GM04504 (cell line): ENCODE measurements at regions not wholly inside any gene's neighbourhood (a gene's known extent, or its start where the extent isn't known, plus 50 kb on each side); places are given as distances from the start of the nearest gene placed in this dataset.
"Not testable (repeated sequence)": the region's sequence is repeated elsewhere in the genome, so short reads cannot be mapped to it uniquely, and the experiment has no call there.

Experiments used
- DNase-seq: peaks from one replicate; pipeline ENCODE4 v3.0.0-alpha.2; 2012; ENCODE audit warnings: low read depth

- DNase-seq = no peak
These were observed 1106.0 kb downstream of the RPIA start for GRCh38 chr2:89797320-89798038.

- not testable (repeated sequence) for DNase-seq
These were observed 1109.7 kb downstream of the RPIA start for GRCh38 chr2:89801207-89801606.

GRCh38 chr2:89806363-89806762 is 1114.9 kb downstream of the RPIA start:
- not testable (repeated sequence) for DNase-seq

GRCh38 chr2:89811295-89811694 is 1119.8 kb downstream of the RPIA start:
- no peak for DNase-seq

- DNase-seq = not testable (repeated sequence)
These were observed 1120.4 kb downstream of the RPIA start for GRCh38 chr2:89811910-89812309.

- not testable (repeated sequence) for DNase-seq
These were observed 1122.9 kb downstream of the RPIA start for GRCh38 chr2:89814359-89814758.

- no peak for DNase-seq
These were observed 1127.4 kb downstream of the RPIA start for GRCh38 chr2:89818873-89819272.

- no peak for DNase-seq
These were observed 1128.3 kb downstream of the RPIA start for GRCh38 chr2:89819809-89820208.

GRCh38 chr2:89820248-89820647 is 1128.8 kb downstream of the RPIA start:
- DNase-seq = no peak

GRCh38 chr2:89821455-89821945 is 1130.0 kb downstream of the RPIA start:
- no peak for DNase-seq

- DNase-seq = not testable (repeated sequence)
These were observed 1130.9 kb downstream of the RPIA start for GRCh38 chr2:89822342-89822741.

- no peak for DNase-seq
These were observed 1132.1 kb downstream of the RPIA start for GRCh38 chr2:89823556-89823955.

- no peak for DNase-seq
These were observed 1133.6 kb downstream of the RPIA start for GRCh38 chr2:89825034-89825433.

GRCh38 chr2:89826741-89827140 is 1135.3 kb downstream of the RPIA start:
- not testable (repeated sequence) for DNase-seq

- DNase-seq = not testable (repeated sequence)
These were observed 1136.4 kb downstream of the RPIA start for GRCh38 chr2:89827829-89828228.

GRCh38 chr2:89828416-89828815 is 1136.9 kb downstream of the RPIA start:
- DNase-seq = not testable (repeated sequence)

- not testable (repeated sequence) for DNase-seq
These were observed 1137.6 kb downstream of the RPIA start for GRCh38 chr2:89828961-89829631.

GRCh38 chr2:89829828-89830227 is 1138.4 kb downstream of the RPIA start:
- DNase-seq = no peak

- not testable (repeated sequence) for DNase-seq
These were observed 1139.1 kb downstream of the RPIA start for GRCh38 chr2:89830341-89831218.

GRCh38 chr2:89831641-89832498 is 1140.4 kb downstream of the RPIA start:
- no peak for DNase-seq

GRCh38 chr2:89833116-89833779 is 1141.8 kb downstream of the RPIA start:
- no peak for DNase-seq
